ENCODE measurements at regions not wholly inside any gene's neighbourhood (a gene's known extent, or its start where the extent isn't known, plus 50 kb on each side); places are given as distances from the start of the nearest gene placed in this dataset.

DNA sequence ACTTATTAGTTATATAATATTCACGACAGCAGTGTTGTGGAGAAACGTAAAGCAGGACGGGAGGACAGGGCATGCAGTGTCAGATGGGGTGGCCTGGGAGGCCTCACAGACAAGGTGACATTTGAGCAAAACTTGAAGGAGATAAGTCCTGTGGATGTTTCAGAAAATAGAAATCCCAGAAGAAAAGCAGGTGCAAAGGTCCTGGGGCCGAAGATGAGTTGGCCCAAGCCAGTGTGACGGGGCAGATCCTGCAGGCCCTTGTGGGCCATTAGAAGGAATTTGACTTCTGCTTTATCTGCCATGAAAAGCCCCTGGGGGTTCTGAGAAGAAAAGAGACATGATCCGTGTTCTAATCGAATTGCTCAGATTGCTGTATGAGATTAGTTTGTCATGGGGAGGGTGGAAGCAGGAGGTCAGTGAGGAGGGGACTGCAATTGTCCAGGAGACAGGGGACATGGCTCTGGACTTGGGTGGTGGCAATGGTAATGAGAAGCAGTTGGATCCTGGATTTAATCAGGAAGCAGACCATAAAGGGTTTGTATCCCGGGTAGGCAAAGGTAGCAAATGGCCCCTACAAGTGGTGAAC is 437.4 kb upstream of the SULF2 start:
- TF ChIP-seq POLR2A (IDR thresholded peaks at IDR 0.05; ENCODE audit: low read depth, low read length), result no peak
- no peak for TF ChIP-seq POLR2AphosphoS5 (IDR thresholded peaks at IDR 0.05; ENCODE audit: low read depth, low read length)
